ENCODE measurements at regions not wholly inside any gene's neighbourhood (a gene's known extent, or its start where the extent isn't known, plus 50 kb on each side); places are given as distances from the start of the nearest gene placed in this dataset.

- Histone ChIP-seq H3K9ac (ENCODE audit: insufficient read depth, low read length) (no peak overlapping the region), H2AFZ (ENCODE audit: low read length) (no peak overlapping the region), H3K4me3 (replicated peaks in 1 of 4; ENCODE audit: control extremely low read depth in 1 of 4, insufficient read depth in 1 of 4, low read depth in 3 of 4, low read length in 4 of 4) (no peak overlapping the region), H3K4me1 (ENCODE audit: control insufficient read depth, extremely low read depth, insufficient read depth, low read length) (no peaks in the 10 kb centered on the region), H3K9me3 (ENCODE audit: control insufficient read depth, insufficient read depth, low read depth, low read length) (no peaks in the 10 kb centered on the region), H3K27ac (ENCODE audit: insufficient read depth, low read length) (no peak overlapping the region), H4K20me1 (ENCODE audit: control insufficient read depth, extremely low read depth, insufficient read depth, low read length) (no peaks in the 10 kb centered on the region), H3K4me2 (ENCODE audit: extremely low read depth, insufficient read depth, low read length) (no peak overlapping the region), H3K36me3 (ENCODE audit: control insufficient read depth, insufficient read depth, low read length) (no peaks in the 10 kb centered on the region), H3K79me2 (ENCODE audit: control insufficient read depth, insufficient read depth, low read length) (no peaks in the 10 kb centered on the region), H3K27me3 (ENCODE audit: control insufficient read depth, insufficient read depth, low read length) (no peaks in the 10 kb centered on the region)
- TF ChIP-seq, protein P1, sequence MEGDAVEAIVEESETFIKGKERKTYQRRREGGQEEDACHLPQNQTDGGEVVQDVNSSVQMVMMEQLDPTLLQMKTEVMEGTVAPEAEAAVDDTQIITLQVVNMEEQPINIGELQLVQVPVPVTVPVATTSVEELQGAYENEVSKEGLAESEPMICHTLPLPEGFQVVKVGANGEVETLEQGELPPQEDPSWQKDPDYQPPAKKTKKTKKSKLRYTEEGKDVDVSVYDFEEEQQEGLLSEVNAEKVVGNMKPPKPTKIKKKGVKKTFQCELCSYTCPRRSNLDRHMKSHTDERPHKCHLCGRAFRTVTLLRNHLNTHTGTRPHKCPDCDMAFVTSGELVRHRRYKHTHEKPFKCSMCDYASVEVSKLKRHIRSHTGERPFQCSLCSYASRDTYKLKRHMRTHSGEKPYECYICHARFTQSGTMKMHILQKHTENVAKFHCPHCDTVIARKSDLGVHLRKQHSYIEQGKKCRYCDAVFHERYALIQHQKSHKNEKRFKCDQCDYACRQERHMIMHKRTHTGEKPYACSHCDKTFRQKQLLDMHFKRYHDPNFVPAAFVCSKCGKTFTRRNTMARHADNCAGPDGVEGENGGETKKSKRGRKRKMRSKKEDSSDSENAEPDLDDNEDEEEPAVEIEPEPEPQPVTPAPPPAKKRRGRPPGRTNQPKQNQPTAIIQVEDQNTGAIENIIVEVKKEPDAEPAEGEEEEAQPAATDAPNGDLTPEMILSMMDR (conservative IDR thresholded peaks at IDR 0.05 in 1 of 2, IDR thresholded peaks at IDR 0.05 in 1 of 2; ENCODE audit: low read depth in 1 of 2, low read length in 2 of 2) = no peak
- TF ChIP-seq EZH2 (IDR thresholded peaks at IDR 0.05; ENCODE audit: low read length, missing control alignments) = no peak
- peak in 1 of 2 donors; percentile 30 for DNase-seq (ENCODE audit: low read depth in 2 of 2)
These were observed 417.3 kb downstream of the RASEF start for GRCh38 chr9:82645600-82645999.

GRCh38 chr9:82650368-82650767 is 412.6 kb downstream of the RASEF start:
- Histone ChIP-seq H3K4me1 (ENCODE audit: control insufficient read depth, extremely low read depth, insufficient read depth, low read length) (no peaks in the 10 kb centered on the region), H3K27ac (ENCODE audit: insufficient read depth, low read length) (no peak overlapping the region), H3K9me3 (ENCODE audit: control insufficient read depth, insufficient read depth, low read depth, low read length) (no peaks in the 10 kb centered on the region), H3K9ac (ENCODE audit: insufficient read depth, low read length) (no peak overlapping the region), H3K4me2 (ENCODE audit: extremely low read depth, insufficient read depth, low read length) (no peak overlapping the region), H4K20me1 (ENCODE audit: control insufficient read depth, extremely low read depth, insufficient read depth, low read length) (no peaks in the 10 kb centered on the region), H3K79me2 (ENCODE audit: control insufficient read depth, insufficient read depth, low read length) (no peaks in the 10 kb centered on the region), H3K4me3 (replicated peaks in 1 of 4; ENCODE audit: control extremely low read depth in 1 of 4, insufficient read depth in 1 of 4, low read depth in 3 of 4, low read length in 4 of 4) (no peak overlapping the region), H3K36me3 (ENCODE audit: control insufficient read depth, insufficient read depth, low read length) (no peaks in the 10 kb centered on the region), H2AFZ (ENCODE audit: low read length) (no peak overlapping the region), H3K27me3 (ENCODE audit: control insufficient read depth, insufficient read depth, low read length) (no peaks in the 10 kb centered on the region)
- DNase-seq (ENCODE audit: low read depth in 2 of 2) = no peak
- no peak for TF ChIP-seq EZH2 (IDR thresholded peaks at IDR 0.05; ENCODE audit: low read length, missing control alignments)
- TF ChIP-seq, protein P1 (conservative IDR thresholded peaks at IDR 0.05 in 1 of 2, IDR thresholded peaks at IDR 0.05 in 1 of 2; ENCODE audit: low read depth in 1 of 2, low read length in 2 of 2) = no peak

DNA sequence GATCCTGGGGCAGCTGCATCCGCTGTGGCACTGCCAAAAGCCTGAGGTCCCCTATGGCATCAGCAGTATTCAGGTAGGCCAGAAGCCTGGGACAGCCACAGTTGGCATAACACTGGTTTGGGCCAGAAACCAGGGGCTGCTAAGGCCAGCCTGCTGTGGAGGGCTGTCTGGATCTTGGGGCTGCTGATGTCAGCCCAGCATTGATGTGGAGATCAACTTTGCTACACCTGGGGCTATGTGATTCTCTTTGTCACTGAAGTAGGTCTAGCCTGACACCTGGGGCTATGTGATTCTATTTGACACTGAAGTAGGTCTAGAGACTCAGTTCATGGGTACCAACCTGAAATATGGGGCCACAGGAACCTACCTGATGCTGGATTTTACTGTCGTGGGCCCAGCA is 411.5 kb downstream of the RASEF start:
- H3K4me2 ChIP-seq (ENCODE audit: extremely low read depth, insufficient read depth, low read length) = no peak overlapping the region
- no peak for TF ChIP-seq EZH2 (IDR thresholded peaks at IDR 0.05; ENCODE audit: low read length, missing control alignments)
- TF ChIP-seq, protein P1 (conservative IDR thresholded peaks at IDR 0.05 in 1 of 2, IDR thresholded peaks at IDR 0.05 in 1 of 2; ENCODE audit: low read depth in 1 of 2, low read length in 2 of 2) = no peak
- H3K36me3 ChIP-seq (ENCODE audit: control insufficient read depth, insufficient read depth, low read length) = no peaks in the 10 kb centered on the region
- no peak overlapping the region for H2AFZ ChIP-seq (ENCODE audit: low read length)
- no peak for DNase-seq (ENCODE audit: low read depth in 2 of 2)
- H4K20me1 ChIP-seq (ENCODE audit: control insufficient read depth, extremely low read depth, insufficient read depth, low read length) = no peaks in the 10 kb centered on the region
- H3K4me3 ChIP-seq (replicated peaks in 1 of 4; ENCODE audit: control extremely low read depth in 1 of 4, insufficient read depth in 1 of 4, low read depth in 3 of 4, low read length in 4 of 4) = no peak overlapping the region
- H3K27me3 ChIP-seq (ENCODE audit: control insufficient read depth, insufficient read depth, low read length) = no peaks in the 10 kb centered on the region
- H3K9me3 ChIP-seq (ENCODE audit: control insufficient read depth, insufficient read depth, low read depth, low read length) = no peaks in the 10 kb centered on the region
- H3K27ac ChIP-seq (ENCODE audit: insufficient read depth, low read length) = no peak overlapping the region
- H3K79me2 ChIP-seq (ENCODE audit: control insufficient read depth, insufficient read depth, low read length) = no peaks in the 10 kb centered on the region
- no peak overlapping the region for H3K9ac ChIP-seq (ENCODE audit: insufficient read depth, low read length)
- H3K4me1 ChIP-seq (ENCODE audit: control insufficient read depth, extremely low read depth, insufficient read depth, low read length) = no peaks in the 10 kb centered on the region
